OCI-LY1 (cell line): ENCODE measurements at regions not wholly inside any gene's neighbourhood (a gene's known extent, or its start where the extent isn't known, plus 50 kb on each side); places are given as distances from the start of the nearest gene placed in this dataset.

Experiments
- H2AFZ ChIP-seq: fragments of 200-600 bp; sonication (generic), shearing (Covaris generic); 2 replicates; pipeline ENCODE4 v1.6.0; 2014; ENCODE audit warnings: antibody characterized with exemption, mild to moderate bottlenecking, low read length
- H3F3A ChIP-seq: fragments of 200-600 bp; sonication (generic), shearing (Covaris generic); 2 replicates; pipeline ENCODE4 v1.6.0; 2014; ENCODE audit warnings: mild to moderate bottlenecking, antibody characterized with exemption, low read length, moderate library complexity; ENCODE audit not compliant: insufficient read depth
- H3K27ac ChIP-seq: fragments of 200-600 bp; sonication (generic); 2 replicates; pipeline ENCODE4 v1.5.1; 2014; ENCODE audit warnings: low read length, mixed run types, mild to moderate bottlenecking, low read depth; ENCODE audit not compliant: poor library complexity, severe bottlenecking
- H3K27me3 ChIP-seq: fragments of 200-600 bp; sonication (generic); 2 replicates; pipeline ENCODE4 v1.6.0; 2014; ENCODE audit warnings: antibody characterized with exemption, mild to moderate bottlenecking, low read length, moderate library complexity; ENCODE audit not compliant: insufficient read depth
- H3K36me3 ChIP-seq: fragments of 200-600 bp; sonication (generic); 2 replicates; pipeline ENCODE4 v1.6.1; 2014; ENCODE audit warnings: mild to moderate bottlenecking, antibody characterized with exemption, low read length, moderate library complexity, mixed read lengths; ENCODE audit not compliant: insufficient read depth
- H3K4me1 ChIP-seq: fragments of 200-600 bp; sonication (generic); 2 replicates; pipeline ENCODE4 v1.5.1; 2014; ENCODE audit warnings: mild to moderate bottlenecking, low read length, moderate library complexity; ENCODE audit not compliant: insufficient read depth, severe bottlenecking
- H3K4me2 ChIP-seq: fragments of 200-600 bp; sonication (generic), shearing (Covaris generic); 2 replicates; pipeline ENCODE4 v1.6.1; 2014; ENCODE audit warnings: low read length
- H3K4me3 ChIP-seq: fragments of 200-600 bp; sonication (generic); 2 replicates; pipeline ENCODE4 v1.5.1; 2014; ENCODE audit warnings: low read length, low read depth, mild to moderate bottlenecking, mixed read lengths; ENCODE audit not compliant: poor library complexity, severe bottlenecking
- H3K79me2 ChIP-seq: fragments of 200-600 bp; shearing (Covaris generic); 2 replicates; pipeline ENCODE4 v1.6.1; 2016; ENCODE audit warnings: mixed run types, low read length, mixed read lengths; ENCODE audit not compliant: insufficient read depth
- H3K9ac ChIP-seq: fragments of 200-600 bp; sonication (generic), shearing (Covaris generic); 2 replicates; pipeline ENCODE4 v1.6.1; 2014; ENCODE audit warnings: mild to moderate bottlenecking, low read length, mixed read lengths
- H3K9me2 ChIP-seq: fragments of 200-600 bp; sonication (generic), shearing (Covaris generic); 2 replicates; pipeline ENCODE4 v1.6.1; 2014; ENCODE audit warnings: low read depth, mild to moderate bottlenecking, low read length, mixed read lengths
- H3K9me3 ChIP-seq: fragments of 200-600 bp; shearing (Covaris generic); 2 replicates; pipeline ENCODE4 v1.6.1; 2014; ENCODE audit warnings: low read length, mixed read lengths
- H4K20me1 ChIP-seq: fragments of 200-600 bp; sonication (generic), shearing (Covaris generic); 2 replicates; pipeline ENCODE4 v1.6.0; 2016; ENCODE audit warnings: mild to moderate bottlenecking, low read length; ENCODE audit not compliant: insufficient read depth
- EZH2 ChIP-seq: fragments of 200-600 bp; sonication (generic), shearing (Covaris generic); IDR thresholded peaks from 2 replicates; pipeline ENCODE4 v1.8.0; 2017; ENCODE audit warnings: borderline replicate concordance, mixed run types, mild to moderate bottlenecking, antibody characterized with exemption, low read length, moderate library complexity, mixed read lengths
- TF ChIP-seq, protein P1 (sequence below): fragments of 200-600 bp; sonication (generic), shearing (Covaris generic); IDR thresholded peaks from 2 replicates; pipeline ENCODE4 v1.5.1; 2017; ENCODE audit warnings: mild to moderate bottlenecking, antibody characterized with exemption, low read length, moderate library complexity, mixed read lengths

DNA sequence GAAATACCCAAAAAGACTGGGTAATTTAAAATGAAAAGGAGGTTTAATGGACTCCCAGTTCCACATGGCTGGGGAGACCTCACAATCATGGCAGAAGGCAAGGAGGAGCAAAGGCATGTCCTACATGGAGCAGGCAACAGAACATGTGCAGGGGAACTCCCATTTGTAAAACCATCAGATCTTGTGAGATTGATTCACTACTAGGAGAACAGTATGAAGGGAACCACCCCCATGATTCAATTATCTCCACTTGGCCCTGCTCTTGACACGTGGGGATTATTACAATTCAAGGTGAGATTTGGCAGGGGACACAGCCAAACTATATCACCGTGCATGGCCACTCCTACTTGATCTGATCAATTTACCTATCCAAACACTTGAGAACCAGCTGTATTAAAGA is 131.5 kb upstream of the LDB2 start:
- Histone ChIP-seq H3K9me3 (no peaks in the 10 kb centered on the region), H3K36me3 (no peaks in the 10 kb centered on the region), H3F3A (no peaks in the 10 kb centered on the region), H3K4me2 (no peak overlapping the region), H3K4me3 (no peak overlapping the region), H2AFZ (no peak overlapping the region), H3K27ac (no peak overlapping the region), H3K27me3 (no peaks in the 10 kb centered on the region), H3K4me1 (no peaks in the 10 kb centered on the region), H4K20me1 (no peaks in the 10 kb centered on the region), H3K9me2 (no peaks in the 10 kb centered on the region), H3K79me2 (no peaks in the 10 kb centered on the region), H3K9ac (no peak overlapping the region)
- no peak for TF ChIP-seq EZH2
- TF ChIP-seq, protein P1, sequence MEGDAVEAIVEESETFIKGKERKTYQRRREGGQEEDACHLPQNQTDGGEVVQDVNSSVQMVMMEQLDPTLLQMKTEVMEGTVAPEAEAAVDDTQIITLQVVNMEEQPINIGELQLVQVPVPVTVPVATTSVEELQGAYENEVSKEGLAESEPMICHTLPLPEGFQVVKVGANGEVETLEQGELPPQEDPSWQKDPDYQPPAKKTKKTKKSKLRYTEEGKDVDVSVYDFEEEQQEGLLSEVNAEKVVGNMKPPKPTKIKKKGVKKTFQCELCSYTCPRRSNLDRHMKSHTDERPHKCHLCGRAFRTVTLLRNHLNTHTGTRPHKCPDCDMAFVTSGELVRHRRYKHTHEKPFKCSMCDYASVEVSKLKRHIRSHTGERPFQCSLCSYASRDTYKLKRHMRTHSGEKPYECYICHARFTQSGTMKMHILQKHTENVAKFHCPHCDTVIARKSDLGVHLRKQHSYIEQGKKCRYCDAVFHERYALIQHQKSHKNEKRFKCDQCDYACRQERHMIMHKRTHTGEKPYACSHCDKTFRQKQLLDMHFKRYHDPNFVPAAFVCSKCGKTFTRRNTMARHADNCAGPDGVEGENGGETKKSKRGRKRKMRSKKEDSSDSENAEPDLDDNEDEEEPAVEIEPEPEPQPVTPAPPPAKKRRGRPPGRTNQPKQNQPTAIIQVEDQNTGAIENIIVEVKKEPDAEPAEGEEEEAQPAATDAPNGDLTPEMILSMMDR: no peak

DNA sequence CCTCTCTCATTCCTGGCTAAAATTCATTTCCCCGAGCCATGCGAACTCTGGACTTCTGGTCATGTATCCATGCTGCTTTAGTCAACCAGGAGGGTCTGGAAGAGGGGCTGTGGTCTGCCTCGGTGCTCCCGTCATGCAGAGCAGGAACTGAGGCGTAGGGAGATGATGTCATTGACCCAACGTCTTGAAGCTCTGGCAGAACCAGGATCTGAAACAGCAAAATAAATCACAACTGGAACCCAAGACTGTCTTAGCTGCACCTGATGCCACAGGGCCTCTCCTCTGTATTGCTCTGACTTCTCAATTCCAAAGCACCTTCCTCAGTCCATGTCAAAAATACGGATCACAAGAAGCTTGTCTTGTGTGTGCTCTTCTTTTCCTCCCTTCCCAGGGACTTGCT is 131.0 kb upstream of the LDB2 start:
- H3K4me3 ChIP-seq: no peak overlapping the region
- H3K9ac ChIP-seq: no peak overlapping the region
- H3K36me3 ChIP-seq: no peaks in the 10 kb centered on the region
- H2AFZ ChIP-seq: no peak overlapping the region
- H3K4me2 ChIP-seq: no peak overlapping the region
- H3K9me3 ChIP-seq: no peaks in the 10 kb centered on the region
- H4K20me1 ChIP-seq: no peaks in the 10 kb centered on the region
- no peaks in the 10 kb centered on the region for H3K9me2 ChIP-seq
- no peak for TF ChIP-seq EZH2
- TF ChIP-seq, protein P1: no peak
- no peaks in the 10 kb centered on the region for H3F3A ChIP-seq
- H3K4me1 ChIP-seq: no peaks in the 10 kb centered on the region
- no peaks in the 10 kb centered on the region for H3K79me2 ChIP-seq
- H3K27me3 ChIP-seq: no peaks in the 10 kb centered on the region
- H3K27ac ChIP-seq: no peak overlapping the region

DNA sequence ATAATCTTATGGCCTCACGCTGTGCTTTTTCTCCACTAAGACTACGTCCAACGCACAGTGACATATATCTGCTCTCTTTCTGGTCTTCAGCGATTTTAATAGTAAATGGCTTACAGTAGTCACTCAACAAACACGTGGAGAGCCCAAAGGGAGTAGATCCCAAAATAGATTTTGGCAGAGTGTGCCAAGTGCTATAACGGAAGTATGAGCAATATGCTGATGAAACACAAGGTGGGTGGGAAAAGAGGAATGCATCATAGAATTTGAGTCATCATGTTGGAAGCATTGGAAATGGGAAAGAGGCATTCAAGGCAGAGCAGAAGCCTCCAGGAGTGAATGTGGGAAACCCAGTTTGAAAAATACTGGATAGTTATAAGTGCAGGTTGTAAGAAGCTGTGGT is 129.1 kb upstream of the LDB2 start:
- no peak overlapping the region for H3K27ac ChIP-seq
- no peak overlapping the region for H3K9ac ChIP-seq
- H3K4me1 ChIP-seq: no peaks in the 10 kb centered on the region
- H3F3A ChIP-seq: no peaks in the 10 kb centered on the region
- H2AFZ ChIP-seq: no peak overlapping the region
- no peak overlapping the region for H3K4me2 ChIP-seq
- no peaks in the 10 kb centered on the region for H3K9me2 ChIP-seq
- no peaks in the 10 kb centered on the region for H4K20me1 ChIP-seq
- H3K79me2 ChIP-seq: no peaks in the 10 kb centered on the region
- H3K27me3 ChIP-seq: no peaks in the 10 kb centered on the region
- no peak overlapping the region for H3K4me3 ChIP-seq
- H3K9me3 ChIP-seq: no peaks in the 10 kb centered on the region
- no peak for TF ChIP-seq EZH2
- TF ChIP-seq, protein P1: no peak
- no peaks in the 10 kb centered on the region for H3K36me3 ChIP-seq
